Astrocyte of the cerebellum (primary cell): ENCODE measurements at regions not wholly inside any gene's neighbourhood (a gene's known extent, or its start where the extent isn't known, plus 50 kb on each side); places are given as distances from the start of the nearest gene placed in this dataset.

Experiments used
- DNase-seq: peaks from one replicate; pipeline ENCODE4 v3.0.0-alpha.2; 2011; ENCODE audit warnings: low read depth
- H3K4me3 ChIP-seq: 2 replicates; pipeline ENCODE4 v1.5.1; 2011; ENCODE audit warnings: mild to moderate bottlenecking, low read depth, low read length, moderate library complexity
- in situ Hi-C: cut with HindIII; loops from 2 replicates; pipeline ENCODE4 v1.10.0; 2017; ENCODE audit warnings: low sequenced_read_pairs
- TF ChIP-seq, protein P1 (sequence below): IDR thresholded peaks from 2 replicates; pipeline ENCODE4 v1.5.1; 2012; ENCODE audit warnings: low read length, low read depth, moderate library complexity, mild to moderate bottlenecking; ENCODE audit errors: missing control alignments

DNA sequence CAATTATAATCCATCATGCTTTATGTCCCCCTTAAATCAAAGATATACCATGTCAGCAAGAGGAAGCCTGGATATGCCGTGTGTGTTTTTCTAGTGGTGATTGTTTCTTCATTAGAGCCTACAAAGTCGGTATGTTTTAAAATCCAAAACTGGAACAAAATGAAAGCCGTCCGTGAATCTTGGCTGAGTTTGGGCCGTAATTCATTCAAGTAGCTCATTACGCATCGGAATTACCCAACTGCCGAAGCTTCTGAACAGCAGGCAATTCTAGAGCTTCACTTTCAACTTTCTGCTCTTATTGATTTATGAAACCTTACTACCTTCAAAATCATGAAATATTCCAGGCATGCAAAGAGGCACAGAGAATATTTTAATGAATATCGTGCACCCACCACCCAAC is 224.7 kb downstream of the AACS start:
- no peak for DNase-seq
- no peak overlapping the region for H3K4me3 ChIP-seq
- TF ChIP-seq, protein P1, sequence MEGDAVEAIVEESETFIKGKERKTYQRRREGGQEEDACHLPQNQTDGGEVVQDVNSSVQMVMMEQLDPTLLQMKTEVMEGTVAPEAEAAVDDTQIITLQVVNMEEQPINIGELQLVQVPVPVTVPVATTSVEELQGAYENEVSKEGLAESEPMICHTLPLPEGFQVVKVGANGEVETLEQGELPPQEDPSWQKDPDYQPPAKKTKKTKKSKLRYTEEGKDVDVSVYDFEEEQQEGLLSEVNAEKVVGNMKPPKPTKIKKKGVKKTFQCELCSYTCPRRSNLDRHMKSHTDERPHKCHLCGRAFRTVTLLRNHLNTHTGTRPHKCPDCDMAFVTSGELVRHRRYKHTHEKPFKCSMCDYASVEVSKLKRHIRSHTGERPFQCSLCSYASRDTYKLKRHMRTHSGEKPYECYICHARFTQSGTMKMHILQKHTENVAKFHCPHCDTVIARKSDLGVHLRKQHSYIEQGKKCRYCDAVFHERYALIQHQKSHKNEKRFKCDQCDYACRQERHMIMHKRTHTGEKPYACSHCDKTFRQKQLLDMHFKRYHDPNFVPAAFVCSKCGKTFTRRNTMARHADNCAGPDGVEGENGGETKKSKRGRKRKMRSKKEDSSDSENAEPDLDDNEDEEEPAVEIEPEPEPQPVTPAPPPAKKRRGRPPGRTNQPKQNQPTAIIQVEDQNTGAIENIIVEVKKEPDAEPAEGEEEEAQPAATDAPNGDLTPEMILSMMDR, result no peak
- in situ Hi-C loops, result loop anchor here (5.0 kb wide), 1 partner anchor 82 kb away; no protein-coding TSS in a partner anchor

DNA sequence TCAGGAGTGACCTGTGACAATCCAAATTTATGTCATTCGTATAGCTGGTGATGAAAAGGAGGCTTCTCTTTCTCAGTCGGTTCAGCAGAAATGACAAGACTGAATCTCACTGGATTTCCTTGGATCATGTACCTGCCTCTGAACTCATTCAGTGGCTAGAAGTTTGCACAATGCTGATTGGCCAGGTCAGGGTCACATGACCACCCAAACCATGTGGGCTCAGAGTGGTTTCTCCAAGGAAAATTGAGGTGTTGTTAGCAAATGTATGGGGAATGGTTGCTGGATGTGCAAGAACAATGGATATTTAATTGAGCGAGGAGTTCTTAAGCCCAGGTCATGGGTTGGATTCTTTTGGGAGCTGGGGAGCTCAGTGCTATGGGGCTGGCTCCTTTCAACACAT is 227.5 kb downstream of the AACS start:
- TF ChIP-seq, protein P1, result no peak
- in situ Hi-C loops, result no loop called here
- DNase-seq, result no peak
- H3K4me3 ChIP-seq, result no peak overlapping the region

DNA sequence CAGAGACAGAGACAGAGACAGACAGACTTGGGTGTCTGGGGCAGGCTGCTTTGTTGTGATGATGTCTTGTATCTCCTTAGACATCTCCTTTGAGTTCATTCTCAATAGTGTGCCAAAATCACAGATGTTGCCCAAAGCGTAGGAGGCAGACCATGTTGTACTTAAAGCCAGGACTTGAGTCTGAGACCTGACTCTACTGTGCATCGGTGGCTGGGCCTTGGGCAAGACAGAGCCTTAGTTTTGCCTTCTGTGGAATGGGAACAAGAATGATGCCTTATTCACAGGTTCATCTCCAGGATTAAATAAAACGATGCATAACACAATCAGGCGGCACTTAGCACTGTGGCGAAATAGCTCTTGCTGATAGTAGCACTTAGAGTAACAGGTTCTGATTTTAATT is 230.3 kb downstream of the AACS start:
- DNase-seq, result no peak
- TF ChIP-seq, protein P1, result no peak
- H3K4me3 ChIP-seq, result no peak overlapping the region
- in situ Hi-C loops, result no loop called here

DNA sequence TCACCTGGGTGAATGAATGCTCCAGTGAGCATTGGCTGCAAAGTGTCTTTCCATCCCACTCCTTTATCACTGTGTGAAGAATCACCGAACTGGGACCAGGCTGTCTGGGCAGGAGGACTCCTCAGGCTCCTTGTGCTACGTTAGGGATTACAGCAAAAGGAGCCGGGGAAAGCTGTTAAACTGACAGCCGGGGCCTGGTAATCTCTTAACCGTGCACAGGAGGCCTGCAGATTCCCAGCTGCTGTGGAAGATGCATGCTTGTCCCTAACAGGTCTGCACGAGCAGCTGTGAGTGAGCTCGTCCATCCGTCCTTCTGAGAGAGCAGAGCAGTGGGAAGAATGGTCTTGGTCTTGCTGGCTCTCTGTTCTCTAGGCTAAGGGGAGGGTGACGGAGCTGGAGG is 231.5 kb downstream of the AACS start:
- DNase-seq, result no peak
- in situ Hi-C loops, result no loop called here
- TF ChIP-seq, protein P1, result no peak
- H3K4me3 ChIP-seq, result no peak overlapping the region

DNA sequence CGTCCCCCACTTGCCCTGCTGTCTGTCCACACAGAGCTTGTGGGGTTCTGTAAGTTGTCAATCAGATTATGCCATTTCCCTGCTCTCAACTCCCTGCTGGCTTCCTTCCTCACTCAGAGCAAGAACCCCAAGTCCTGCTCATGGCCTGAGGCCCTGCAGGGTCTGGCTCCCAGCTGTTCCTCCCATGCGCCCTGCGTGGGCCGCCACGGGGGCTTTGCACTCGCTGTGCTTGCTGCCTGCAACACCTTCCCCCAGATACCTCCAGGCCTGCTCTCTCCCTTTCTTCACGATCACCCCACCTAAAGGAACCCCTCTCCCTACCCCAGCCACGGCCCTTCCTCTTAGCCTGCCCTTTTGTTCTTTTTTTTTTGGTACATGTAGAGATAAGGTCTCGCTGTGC is 234.6 kb downstream of the AACS start:
- no peak overlapping the region for H3K4me3 ChIP-seq
- in situ Hi-C loops, result no loop called here
- no peak for DNase-seq
- TF ChIP-seq, protein P1, result no peak

DNA sequence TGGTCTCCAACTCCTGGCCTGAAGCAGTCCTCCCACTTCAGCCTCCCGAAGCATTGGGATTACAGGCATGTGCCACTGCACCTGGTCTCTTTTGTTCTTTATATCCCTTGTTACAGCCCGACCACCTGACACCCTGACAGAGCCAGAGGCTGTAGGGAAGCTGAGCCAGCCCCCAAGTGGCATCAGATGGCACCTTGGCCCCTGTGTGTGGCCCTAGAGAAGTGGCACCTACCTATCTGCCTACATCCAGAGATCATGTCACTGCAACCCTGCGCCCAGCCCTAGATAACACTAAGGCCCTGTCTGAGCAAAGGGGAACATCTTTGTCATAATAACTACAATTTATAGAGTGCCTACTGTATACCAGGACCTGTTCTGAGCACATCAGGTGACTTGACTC is 235.0 kb downstream of the AACS start:
- in situ Hi-C loops, result no loop called here
- H3K4me3 ChIP-seq, result no peak overlapping the region
- TF ChIP-seq, protein P1, result no peak
- DNase-seq, result no peak

DNA sequence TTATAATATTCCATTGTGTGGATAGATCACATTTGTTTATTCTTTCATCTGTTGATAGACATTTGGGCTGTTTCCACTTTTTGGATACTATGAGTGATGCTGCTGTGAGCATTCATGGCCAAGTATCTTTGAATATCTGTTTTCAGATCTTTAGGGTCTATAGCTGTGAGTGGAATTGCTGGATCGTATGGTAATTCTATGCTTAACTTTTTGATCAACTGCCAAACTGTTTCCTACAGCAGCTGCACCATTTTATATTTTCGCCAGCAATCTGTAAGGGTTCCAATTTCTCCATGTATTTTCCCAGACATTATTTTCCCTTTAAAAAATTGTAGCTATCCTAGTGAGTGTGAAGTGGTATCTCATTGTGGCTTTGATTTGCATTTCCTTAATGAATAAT is 238.1 kb downstream of the AACS start:
- in situ Hi-C loops, result no loop called here
- no peak overlapping the region for H3K4me3 ChIP-seq
- TF ChIP-seq, protein P1, result no peak
- DNase-seq, result no peak
